HS-5 (cell line): ENCODE measurements at regions not wholly inside any gene's neighbourhood (a gene's known extent, or its start where the extent isn't known, plus 50 kb on each side); places are given as distances from the start of the nearest gene placed in this dataset.

Experiments used
- DNase-seq: peaks from one replicate; pipeline ENCODE4 v3.0.0-alpha.2; 2012; ENCODE audit warnings: low read depth

- DNase-seq = no peak
Measured at GRCh38 chr14:65281991-65282895, 130.3 kb upstream of the FUT8 start.

GRCh38 chr14:65282896-65283253 lies 129.7 kb upstream of the FUT8 start:
- no peak for DNase-seq

- no peak for DNase-seq
Measured at GRCh38 chr14:65286443-65286842, 126.1 kb upstream of the FUT8 start.

- no peak for DNase-seq
Measured at GRCh38 chr14:65287264-65288131, 125.0 kb upstream of the FUT8 start.

- DNase-seq = peak; percentile 97
Measured at GRCh38 chr14:65290830-65291229, 121.7 kb upstream of the FUT8 start.

GRCh38 chr14:65291531-65291930 lies 121.0 kb upstream of the FUT8 start:
- DNase-seq = no peak

- no peak for DNase-seq
Measured at GRCh38 chr14:65294816-65295215, 117.7 kb upstream of the FUT8 start.

- DNase-seq = no peak
Measured at GRCh38 chr14:65296402-65296801, 116.1 kb upstream of the FUT8 start.

- no peak for DNase-seq
Measured at GRCh38 chr14:65296876-65297275, 115.7 kb upstream of the FUT8 start.

- no peak for DNase-seq
Measured at GRCh38 chr14:65297744-65298143, 114.8 kb upstream of the FUT8 start.

- no peak for DNase-seq
Measured at GRCh38 chr14:65299826-65300225, 112.7 kb upstream of the FUT8 start.

GRCh38 chr14:65301862-65302539 lies 110.5 kb upstream of the FUT8 start:
- no peak for DNase-seq

GRCh38 chr14:65302571-65303189 lies 109.8 kb upstream of the FUT8 start:
- no peak for DNase-seq

GRCh38 chr14:65303190-65303898 lies 109.2 kb upstream of the FUT8 start:
- no peak for DNase-seq

- DNase-seq = no peak
Measured at GRCh38 chr14:65303899-65304222, 108.7 kb upstream of the FUT8 start.

- DNase-seq = no peak
Measured at GRCh38 chr14:65304239-65304638, 108.3 kb upstream of the FUT8 start.

- no peak for DNase-seq
Measured at GRCh38 chr14:65304963-65305362, 107.6 kb upstream of the FUT8 start.

- DNase-seq = no peak
Measured at GRCh38 chr14:65308536-65308935, 104.0 kb upstream of the FUT8 start.

- no peak for DNase-seq
Measured at GRCh38 chr14:65310568-65310967, 102.0 kb upstream of the FUT8 start.

- no peak for DNase-seq
Measured at GRCh38 chr14:65312859-65313258, 99.7 kb upstream of the FUT8 start.

- DNase-seq = no peak
Measured at GRCh38 chr14:65318636-65319506, 93.7 kb upstream of the FUT8 start.
